Peyer's patch (tissue), 4 donors: ENCODE measurements at regions not wholly inside any gene's neighbourhood (a gene's known extent, or its start where the extent isn't known, plus 50 kb on each side); places are given as distances from the start of the nearest gene placed in this dataset.

ENCODE experiments used
- DNase-seq, 3 donors: peaks; one replicate each; pipeline ENCODE4 v3.0.0-alpha.2; 2017 to 2019
- H3K27ac ChIP-seq, 4 donors: fragments of 200-600 bp; sonication (generic); one replicate each; pipeline ENCODE4 v1.5.1; 2016 to 2019
- H3K27me3 ChIP-seq, 2 donors: fragments of 200-600 bp; sonication (generic); one replicate each; pipeline ENCODE4 v1.5.1; 2019
- H3K36me3 ChIP-seq, 3 donors: fragments of 200-600 bp; sonication (generic); one replicate each; pipeline ENCODE4 v1.5.1; 2016 to 2019
- H3K4me1 ChIP-seq, 4 donors: fragments of 200-600 bp; sonication (generic); one replicate each; pipeline ENCODE4 v1.5.1; 2016 to 2019
- H3K4me3 ChIP-seq, 4 donors: fragments of 200-600 bp; sonication (generic); 1 replicate in 3 of 4; 2 replicates in 1 of 4; pipeline ENCODE4 v1.5.1; 2016 to 2019; ENCODE audit warnings: mild to moderate bottlenecking in 1 of 4
- H3K9me3 ChIP-seq, 4 donors: fragments of 200-600 bp; sonication (generic); one replicate each; pipeline ENCODE4 v1.5.1; 2016 to 2019; ENCODE audit warnings: mild to moderate bottlenecking in 1 of 4
- POLR2A ChIP-seq, 2 donors: fragments of 450-650 bp; IDR thresholded peaks; one replicate each; pipeline ENCODE4 v1.5.1; 2017; ENCODE audit warnings: antibody characterized with exemption in 2 of 2, mild to moderate bottlenecking in 2 of 2, moderate library complexity in 2 of 2
- TF ChIP-seq, protein P1 (sequence below), 6 experiments: fragments of 450-650 bp in 4 of 6; fragments of 200-600 bp in 2 of 6; sonication (generic) in 1 of 6; IDR thresholded peaks; one replicate each; pipeline ENCODE4 v1.5.1; 2017 to 2019; ENCODE audit warnings: antibody characterized with exemption in 6 of 6, mild to moderate bottlenecking in 3 of 6, moderate library complexity in 1 of 6

DNA sequence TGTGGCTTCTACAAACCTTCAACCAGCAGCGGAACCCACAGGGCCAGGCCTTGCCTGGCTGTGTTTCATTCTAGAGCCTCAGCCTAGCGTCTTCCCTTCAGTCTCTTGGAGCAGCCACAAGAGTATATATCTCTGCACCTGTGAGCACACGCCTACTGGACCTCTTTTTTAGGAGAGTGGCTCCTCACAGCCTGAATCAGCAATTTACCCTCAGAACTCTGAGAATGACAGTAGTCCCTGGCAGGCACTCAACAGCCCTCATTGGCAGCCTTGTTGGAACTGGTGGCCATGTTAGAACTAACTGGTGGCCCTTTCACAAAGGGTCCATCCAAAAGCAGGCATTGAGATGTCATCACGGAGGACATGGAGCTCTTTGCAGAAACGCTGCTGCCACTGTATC lies 138.9 kb downstream of the BCOR start:
- Histone ChIP-seq H3K4me1 (no peaks in the 10 kb centered on the region), H3K36me3 (no peaks in the 10 kb centered on the region), H3K27me3 (no peaks in the 10 kb centered on the region), H3K27ac (no peak overlapping the region), H3K4me3 (no peak overlapping the region), H3K9me3 (no peaks in the 10 kb centered on the region)
- TF ChIP-seq, protein P1, sequence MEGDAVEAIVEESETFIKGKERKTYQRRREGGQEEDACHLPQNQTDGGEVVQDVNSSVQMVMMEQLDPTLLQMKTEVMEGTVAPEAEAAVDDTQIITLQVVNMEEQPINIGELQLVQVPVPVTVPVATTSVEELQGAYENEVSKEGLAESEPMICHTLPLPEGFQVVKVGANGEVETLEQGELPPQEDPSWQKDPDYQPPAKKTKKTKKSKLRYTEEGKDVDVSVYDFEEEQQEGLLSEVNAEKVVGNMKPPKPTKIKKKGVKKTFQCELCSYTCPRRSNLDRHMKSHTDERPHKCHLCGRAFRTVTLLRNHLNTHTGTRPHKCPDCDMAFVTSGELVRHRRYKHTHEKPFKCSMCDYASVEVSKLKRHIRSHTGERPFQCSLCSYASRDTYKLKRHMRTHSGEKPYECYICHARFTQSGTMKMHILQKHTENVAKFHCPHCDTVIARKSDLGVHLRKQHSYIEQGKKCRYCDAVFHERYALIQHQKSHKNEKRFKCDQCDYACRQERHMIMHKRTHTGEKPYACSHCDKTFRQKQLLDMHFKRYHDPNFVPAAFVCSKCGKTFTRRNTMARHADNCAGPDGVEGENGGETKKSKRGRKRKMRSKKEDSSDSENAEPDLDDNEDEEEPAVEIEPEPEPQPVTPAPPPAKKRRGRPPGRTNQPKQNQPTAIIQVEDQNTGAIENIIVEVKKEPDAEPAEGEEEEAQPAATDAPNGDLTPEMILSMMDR (IDR thresholded peaks at IDR 0.05) = no peak
- no peak for TF ChIP-seq POLR2A (IDR thresholded peaks at IDR 0.05)
- no peak for DNase-seq

DNA sequence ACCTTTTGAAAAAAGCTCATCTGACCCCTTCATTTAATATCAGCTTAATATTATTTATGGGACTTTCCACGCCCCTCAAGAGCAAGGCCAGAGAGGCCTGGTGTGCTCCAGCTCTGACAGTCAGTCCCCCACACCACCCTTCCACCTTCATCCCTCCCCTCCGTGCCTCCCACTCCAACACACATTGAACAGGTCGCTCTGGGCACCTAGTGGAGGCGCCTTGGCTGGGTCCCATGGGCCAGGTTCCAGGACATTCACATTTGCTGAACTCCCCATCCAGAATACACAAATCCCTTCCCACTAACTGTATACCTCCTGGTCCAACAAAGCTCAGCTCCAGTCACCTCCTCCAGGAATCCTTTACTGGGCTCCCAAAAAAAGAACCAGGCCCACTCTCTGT lies 137.5 kb downstream of the BCOR start:
- no peaks in the 10 kb centered on the region for H3K9me3 ChIP-seq
- DNase-seq = no peak
- H3K4me3 ChIP-seq = no peak overlapping the region
- no peaks in the 10 kb centered on the region for H3K4me1 ChIP-seq
- no peaks in the 10 kb centered on the region for H3K36me3 ChIP-seq
- no peak overlapping the region for H3K27ac ChIP-seq
- H3K27me3 ChIP-seq = no peaks in the 10 kb centered on the region
- TF ChIP-seq, protein P1 (IDR thresholded peaks at IDR 0.05) = no peak
- no peak for TF ChIP-seq POLR2A (IDR thresholded peaks at IDR 0.05)

DNA sequence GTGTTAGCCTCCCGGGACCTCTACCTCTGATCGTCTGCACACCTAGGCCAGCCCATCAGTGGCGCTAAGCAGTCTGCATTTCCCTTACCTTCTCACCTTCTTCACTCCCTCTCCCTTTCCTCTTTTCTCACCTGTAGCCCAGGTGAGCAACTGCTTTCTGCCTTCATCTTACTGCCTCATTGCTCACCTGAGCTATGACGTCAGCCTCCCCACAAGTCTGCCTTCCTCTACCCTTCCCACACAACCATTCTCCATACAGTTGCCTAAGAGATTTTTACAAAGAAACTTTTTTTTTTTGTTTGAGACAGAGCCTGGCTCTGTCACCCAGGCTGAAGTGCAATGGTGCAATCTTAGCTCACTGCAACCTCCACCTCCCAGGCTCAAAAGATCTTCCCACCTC lies 136.3 kb downstream of the BCOR start:
- Histone ChIP-seq H3K9me3 (no peaks in the 10 kb centered on the region), H3K27ac (no peak overlapping the region), H3K4me1 (no peaks in the 10 kb centered on the region), H3K4me3 (no peak overlapping the region), H3K27me3 (no peaks in the 10 kb centered on the region), H3K36me3 (no peaks in the 10 kb centered on the region)
- no peak for TF ChIP-seq POLR2A (IDR thresholded peaks at IDR 0.05)
- TF ChIP-seq, protein P1 (IDR thresholded peaks at IDR 0.05) = no peak
- no peak for DNase-seq

DNA sequence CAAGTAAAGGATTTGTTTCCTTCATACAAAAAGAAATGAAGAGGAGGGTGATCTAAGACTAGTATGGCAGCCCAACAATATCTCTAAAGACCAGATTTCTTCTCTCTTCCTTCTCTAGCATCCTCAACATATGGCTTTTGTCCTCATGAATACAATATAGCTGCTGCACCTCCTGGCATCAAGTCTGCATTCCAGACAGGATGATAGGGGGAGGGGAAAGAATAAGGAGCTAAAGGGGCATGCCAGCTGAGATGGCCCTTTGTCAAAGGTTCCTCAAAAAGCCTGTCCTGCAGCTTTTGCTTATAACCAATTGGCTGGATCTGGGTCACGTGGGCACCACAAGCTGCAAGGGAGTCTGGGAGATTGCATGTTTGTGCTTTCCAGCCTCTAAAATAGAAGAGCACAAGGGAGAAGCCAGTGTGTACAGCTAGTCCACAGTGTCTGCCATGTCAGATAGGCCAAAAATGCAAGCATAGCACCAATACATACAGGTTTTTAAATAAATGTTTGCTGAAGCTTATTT lies 132.6 kb downstream of the BCOR start:
- H3K4me3 ChIP-seq = no peak overlapping the region
- no peaks in the 10 kb centered on the region for H3K36me3 ChIP-seq
- TF ChIP-seq POLR2A (IDR thresholded peaks at IDR 0.05) = no peak
- TF ChIP-seq, protein P1 (IDR thresholded peaks at IDR 0.05) = no peak
- no peaks in the 10 kb centered on the region for H3K9me3 ChIP-seq
- no peaks in the 10 kb centered on the region for H3K27me3 ChIP-seq
- H3K4me1 ChIP-seq = no peaks in the 10 kb centered on the region
- no peak for DNase-seq
- H3K27ac ChIP-seq = no peak overlapping the region

DNA sequence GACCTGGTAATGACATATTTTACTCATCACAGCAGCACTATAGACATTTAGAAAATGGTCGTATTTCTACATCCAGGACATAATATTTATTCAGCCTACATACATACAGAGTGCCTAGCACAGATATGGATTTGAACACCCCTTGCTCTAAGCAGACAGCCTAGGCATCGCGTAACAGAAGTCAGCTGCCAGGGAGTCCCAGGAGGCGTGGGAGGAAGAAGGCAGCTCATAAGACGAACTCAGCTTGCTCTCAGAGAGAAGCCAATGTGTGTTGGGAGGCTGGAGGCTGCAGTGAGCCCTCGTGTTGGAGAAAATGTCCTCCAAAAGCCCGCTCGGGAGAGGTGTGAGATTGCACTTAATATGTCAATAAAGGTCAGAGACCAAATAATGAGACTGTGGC lies 131.6 kb downstream of the BCOR start:
- no peaks in the 10 kb centered on the region for H3K36me3 ChIP-seq
- no peak overlapping the region for H3K27ac ChIP-seq
- no peak overlapping the region for H3K4me3 ChIP-seq
- DNase-seq = no peak
- TF ChIP-seq POLR2A (IDR thresholded peaks at IDR 0.05) = no peak
- TF ChIP-seq, protein P1 (IDR thresholded peaks at IDR 0.05) = no peak
- H3K27me3 ChIP-seq = no peaks in the 10 kb centered on the region
- no peaks in the 10 kb centered on the region for H3K4me1 ChIP-seq
- no peaks in the 10 kb centered on the region for H3K9me3 ChIP-seq

DNA sequence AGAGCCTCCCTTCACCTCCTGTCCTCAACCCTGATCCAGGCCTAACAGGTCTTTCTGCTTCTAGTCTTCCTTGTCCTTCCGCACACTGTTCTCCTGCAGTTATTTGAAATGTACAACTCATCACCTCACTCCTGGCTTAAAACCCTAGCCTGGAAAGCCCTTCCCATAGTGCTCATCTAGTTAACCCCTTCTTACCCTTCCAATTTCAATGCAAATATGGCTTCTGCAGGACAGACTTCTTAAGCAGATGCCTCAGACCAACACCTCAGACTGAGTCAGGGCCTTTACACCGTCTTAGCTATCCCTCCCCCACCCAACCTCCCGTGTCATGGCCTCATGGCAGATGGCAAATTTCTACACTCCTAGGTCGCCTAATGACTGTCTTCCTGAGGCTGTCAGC lies 130.4 kb downstream of the BCOR start:
- no peaks in the 10 kb centered on the region for H3K4me1 ChIP-seq
- no peaks in the 10 kb centered on the region for H3K9me3 ChIP-seq
- no peaks in the 10 kb centered on the region for H3K36me3 ChIP-seq
- no peaks in the 10 kb centered on the region for H3K27me3 ChIP-seq
- no peak for DNase-seq
- no peak overlapping the region for H3K27ac ChIP-seq
- no peak overlapping the region for H3K4me3 ChIP-seq
- no peak for TF ChIP-seq POLR2A (IDR thresholded peaks at IDR 0.05)
- TF ChIP-seq, protein P1 (IDR thresholded peaks at IDR 0.05) = no peak
